Hypothalamus (tissue), 51 donors: ENCODE measurements at regions not wholly inside any gene's neighbourhood (a gene's known extent, or its start where the extent isn't known, plus 50 kb on each side); places are given as distances from the start of the nearest gene placed in this dataset.
A peak's percentile ranks its signal among the peaks of the same experiment; 100 is the strongest.

Experiments used
- DNase-seq, 51 donors: peaks; one replicate each; lab custom pipeline; 2025; lab: John Stamatoyannopoulos, UW

- peak in 5 of 51 donors; percentile 1 to 12 (median 5) for DNase-seq
Observed at GRCh38 chr11:122523846-122524805, 131.4 kb upstream of the UBASH3B start.

GRCh38 chr11:122521626-122522025 lies 133.9 kb upstream of the UBASH3B start:
- DNase-seq: no peak

GRCh38 chr11:122517403-122518379 lies 137.8 kb upstream of the UBASH3B start:
- DNase-seq: no peak

- no peak for DNase-seq
Observed at GRCh38 chr11:122516686-122517085, 138.8 kb upstream of the UBASH3B start.

GRCh38 chr11:122513997-122514396 lies 141.5 kb upstream of the UBASH3B start:
- DNase-seq: no peak

- no peak for DNase-seq
Observed at GRCh38 chr11:122513328-122513727, 142.2 kb upstream of the UBASH3B start.

- DNase-seq: no peak
Observed at GRCh38 chr11:122512688-122513087, 142.8 kb upstream of the UBASH3B start.

- no peak for DNase-seq
Observed at GRCh38 chr11:122509899-122510298, 145.6 kb upstream of the UBASH3B start.

- peak in 1 of 51 donors; percentile 2 for DNase-seq
Observed at GRCh38 chr11:122509091-122509490, 146.4 kb upstream of the UBASH3B start.

- DNase-seq: peak; percentile 15 to 91 (median 71)
Observed at GRCh38 chr11:122505304-122506006, 150.1 kb upstream of the UBASH3B start.

GRCh38 chr11:122494221-122494620 lies 161.3 kb upstream of the UBASH3B start:
- no peak for DNase-seq

- DNase-seq: no peak
Observed at GRCh38 chr11:122491509-122491908, 164.0 kb upstream of the UBASH3B start.

- DNase-seq: no peak
Observed at GRCh38 chr11:122488892-122489706, 166.4 kb upstream of the UBASH3B start.

- DNase-seq: no peak
Observed at GRCh38 chr11:122487669-122488068, 167.9 kb upstream of the UBASH3B start.

GRCh38 chr11:122486793-122487495 lies 168.6 kb upstream of the UBASH3B start:
- no peak for DNase-seq

- no peak for DNase-seq
Observed at GRCh38 chr11:122478986-122479385, 176.5 kb upstream of the UBASH3B start.

GRCh38 chr11:122468965-122469364 lies 186.6 kb upstream of the UBASH3B start:
- DNase-seq: no peak

GRCh38 chr11:122463530-122463929 lies 192.0 kb upstream of the UBASH3B start:
- no peak for DNase-seq

- DNase-seq: no peak
Observed at GRCh38 chr11:122459064-122459463, 196.5 kb upstream of the UBASH3B start.
